Ovary (tissue), 7 donors: ENCODE measurements at regions not wholly inside any gene's neighbourhood (a gene's known extent, or its start where the extent isn't known, plus 50 kb on each side); places are given as distances from the start of the nearest gene placed in this dataset.
"Not testable (repeated sequence)": the region's sequence is repeated elsewhere in the genome, so short reads cannot be mapped to it uniquely, and the experiment has no call there.

Experiments
- DNase-seq, 5 donors: peaks; one replicate each; pipeline ENCODE4 v3.0.0-alpha.2; 2019 to 2020
- H3K27ac ChIP-seq, 2 donors: fragments of 200-600 bp; one replicate each; pipeline versions ENCODE4 v1.5.1 to v1.8.0; 2019 to 2022
- H3K27me3 ChIP-seq: fragments of 200-600 bp; one replicate; pipeline ENCODE4 v1.8.0; 2022
- H3K36me3 ChIP-seq: fragments of 200-600 bp; sonication (generic); one replicate; pipeline ENCODE4 v1.5.1; 2019
- H3K4me1 ChIP-seq: one replicate; pipeline ENCODE4 v1.8.1; 2013; ENCODE audit warnings: mild to moderate bottlenecking, moderate library complexity; ENCODE audit not compliant: insufficient read depth
- H3K4me3 ChIP-seq: fragments of 200-600 bp; sonication (generic); one replicate; pipeline ENCODE4 v1.5.1; 2017
- H3K9me3 ChIP-seq, 2 donors: fragments of 200-600 bp in 1 of 2; sonication (generic) in 1 of 2; one replicate each; pipeline versions ENCODE4 v1.5.1 to v1.8.1; 2013 to 2019; ENCODE audit warnings: mild to moderate bottlenecking in 1 of 2, moderate library complexity in 1 of 2
- CTCF ChIP-seq, 3 donors: fragments of 450-650 bp in 2 of 3; fragments of 200-600 bp in 1 of 3; IDR thresholded peaks; one replicate each; pipeline versions ENCODE4 v1.5.1 to v1.8.0; 2016 to 2022; ENCODE audit warnings: antibody characterized with exemption in 3 of 3, mild to moderate bottlenecking in 1 of 3
- EP300 ChIP-seq: sonication (generic); formaldehyde crosslinking; IDR thresholded peaks from one replicate; pipeline ENCODE4 v1.6.1; 2017; ENCODE audit warnings: antibody characterized with exemption
- POLR2A ChIP-seq: fragments of 450-650 bp; IDR thresholded peaks from one replicate; pipeline ENCODE4 v1.6.1; 2017; ENCODE audit warnings: antibody characterized with exemption, mild to moderate bottlenecking, moderate library complexity
- WGBS, 3 donors: extraction: QIAGEN DNeasy Blood & Tissue Kit in 1 of 3; methylation state at CpG; one replicate each; pipeline versions ENCODE4 v1.1.5 to v1.1.7; 2013 to 2017; 5-methylcytosine and 5-hydroxymethylcytosine counted together
- intact Hi-C, 4 donors: fragments of 100-400 bp; cut with DNase I; formaldehyde crosslinking; loops; one replicate each; pipeline versions ENCODE4 v1.11.0 to v1.15.1; 2022 to 2023
- donor health status: DM: no; HTN: no; CAD: no; lungs with moderate emphysema.
- donor health status: DM: no; HTN: no; CAD: no.
- donor health status: Bipolar disorder and iron deficiency.
- donor health status: DM: no; HTN: no; CAD: no.
- donor health status: DM: yes; HTN: yes; CAD: no.

GRCh38 chr12:60212159-60213000 is 616.6 kb downstream of the SLC16A7 start:
- intact Hi-C loops: no loop called here
- Histone ChIP-seq H3K36me3 (no peaks in the 10 kb centered on the region), H3K4me3 (no peak overlapping the region), H3K9me3 (no peaks in the 10 kb centered on the region), H3K27me3 (no peaks in the 10 kb centered on the region), H3K4me1 (no peaks in the 10 kb centered on the region), H3K27ac (no peak overlapping the region)
- 83 to 88% (median 85%) methylated on average over 3 of the region's 3 CpGs for WGBS, 3 donors
- DNase-seq: no peak
- TF ChIP-seq CTCF (IDR thresholded peaks at IDR 0.05) (no peak), POLR2A (no peak), EP300 (no peak)

GRCh38 chr12:60213272-60213671 is 617.4 kb downstream of the SLC16A7 start:
- H3K36me3 ChIP-seq, intact Hi-C loops, DNase-seq, H3K4me1 ChIP-seq, H3K4me3 ChIP-seq, H3K9me3 ChIP-seq, H3K27me3 ChIP-seq, H3K27ac ChIP-seq: not testable (repeated sequence)
- 85 to 90% (median 87%) methylated on average over 3 of the region's 3 CpGs for WGBS, 3 donors

GRCh38 chr12:60216226-60216625 is 620.4 kb downstream of the SLC16A7 start:
- Histone ChIP-seq H3K4me1 (no peaks in the 10 kb centered on the region), H3K27me3 (no peaks in the 10 kb centered on the region), H3K27ac (no peak overlapping the region), H3K9me3 (no peaks in the 10 kb centered on the region), H3K4me3 (no peak overlapping the region), H3K36me3 (no peaks in the 10 kb centered on the region)
- no peak for TF ChIP-seq POLR2A
- no peak for TF ChIP-seq EP300
- no peak for TF ChIP-seq CTCF (IDR thresholded peaks at IDR 0.05)
- WGBS, 3 donors: 43 to 47% (median 45%) methylated on average over 5 of the region's 5 CpGs
- intact Hi-C loops: no loop called here
- no peak for DNase-seq

- no peak for TF ChIP-seq EP300
- no peak for TF ChIP-seq CTCF (IDR thresholded peaks at IDR 0.05)
- TF ChIP-seq POLR2A: no peak
- no peak overlapping the region for H3K27ac ChIP-seq
- no peaks in the 10 kb centered on the region for H3K4me1 ChIP-seq
- intact Hi-C loops: no loop called here
- H3K9me3 ChIP-seq: no peaks in the 10 kb centered on the region
- no peak for DNase-seq
- no peak overlapping the region for H3K4me3 ChIP-seq
- no peaks in the 10 kb centered on the region for H3K27me3 ChIP-seq
- 54 to 67% (median 66%) methylated on average over 4 of the region's 4 CpGs for WGBS, 3 donors
- H3K36me3 ChIP-seq: no peaks in the 10 kb centered on the region
Measured at GRCh38 chr12:60223242-60223641, 627.4 kb downstream of the SLC16A7 start.

GRCh38 chr12:60225216-60226000 is 629.6 kb downstream of the SLC16A7 start:
- no peak for DNase-seq
- 81 to 86% (median 85%) methylated on average over 11 of the region's 11 CpGs for WGBS, 3 donors
- TF ChIP-seq POLR2A (no peak), EP300 (no peak), CTCF (IDR thresholded peaks at IDR 0.05) (no peak)
- H3K9me3 ChIP-seq: no peaks in the 10 kb centered on the region
- intact Hi-C loops: no loop called here
- no peak overlapping the region for H3K4me3 ChIP-seq
- H3K27ac ChIP-seq: no peak overlapping the region
- no peaks in the 10 kb centered on the region for H3K27me3 ChIP-seq
- H3K4me1 ChIP-seq: no peaks in the 10 kb centered on the region
- H3K36me3 ChIP-seq: no peaks in the 10 kb centered on the region
